OCI-LY1 (cell line): ENCODE measurements at regions not wholly inside any gene's neighbourhood (a gene's known extent, or its start where the extent isn't known, plus 50 kb on each side); places are given as distances from the start of the nearest gene placed in this dataset.
"Not testable (repeated sequence)": the region's sequence is repeated elsewhere in the genome, so short reads cannot be mapped to it uniquely, and the experiment has no call there.

Experiments used
- H2AFZ ChIP-seq: fragments of 200-600 bp; sonication (generic), shearing (Covaris generic); 2 replicates; pipeline ENCODE4 v1.6.0; 2014; ENCODE audit warnings: antibody characterized with exemption, mild to moderate bottlenecking, low read length
- H3F3A ChIP-seq: fragments of 200-600 bp; sonication (generic), shearing (Covaris generic); 2 replicates; pipeline ENCODE4 v1.6.0; 2014; ENCODE audit warnings: mild to moderate bottlenecking, antibody characterized with exemption, low read length, moderate library complexity; ENCODE audit not compliant: insufficient read depth
- H3K27ac ChIP-seq: fragments of 200-600 bp; sonication (generic); 2 replicates; pipeline ENCODE4 v1.5.1; 2014; ENCODE audit warnings: low read length, mixed run types, mild to moderate bottlenecking, low read depth; ENCODE audit not compliant: poor library complexity, severe bottlenecking
- H3K27me3 ChIP-seq: fragments of 200-600 bp; sonication (generic); 2 replicates; pipeline ENCODE4 v1.6.0; 2014; ENCODE audit warnings: antibody characterized with exemption, mild to moderate bottlenecking, low read length, moderate library complexity; ENCODE audit not compliant: insufficient read depth
- H3K36me3 ChIP-seq: fragments of 200-600 bp; sonication (generic); 2 replicates; pipeline ENCODE4 v1.6.1; 2014; ENCODE audit warnings: mild to moderate bottlenecking, antibody characterized with exemption, low read length, moderate library complexity, mixed read lengths; ENCODE audit not compliant: insufficient read depth
- H3K4me1 ChIP-seq: fragments of 200-600 bp; sonication (generic); 2 replicates; pipeline ENCODE4 v1.5.1; 2014; ENCODE audit warnings: mild to moderate bottlenecking, low read length, moderate library complexity; ENCODE audit not compliant: insufficient read depth, severe bottlenecking
- H3K4me2 ChIP-seq: fragments of 200-600 bp; sonication (generic), shearing (Covaris generic); 2 replicates; pipeline ENCODE4 v1.6.1; 2014; ENCODE audit warnings: low read length
- H3K4me3 ChIP-seq: fragments of 200-600 bp; sonication (generic); 2 replicates; pipeline ENCODE4 v1.5.1; 2014; ENCODE audit warnings: low read length, low read depth, mild to moderate bottlenecking, mixed read lengths; ENCODE audit not compliant: poor library complexity, severe bottlenecking
- H3K79me2 ChIP-seq: fragments of 200-600 bp; shearing (Covaris generic); 2 replicates; pipeline ENCODE4 v1.6.1; 2016; ENCODE audit warnings: mixed run types, low read length, mixed read lengths; ENCODE audit not compliant: insufficient read depth
- H3K9ac ChIP-seq: fragments of 200-600 bp; sonication (generic), shearing (Covaris generic); 2 replicates; pipeline ENCODE4 v1.6.1; 2014; ENCODE audit warnings: mild to moderate bottlenecking, low read length, mixed read lengths
- H3K9me2 ChIP-seq: fragments of 200-600 bp; sonication (generic), shearing (Covaris generic); 2 replicates; pipeline ENCODE4 v1.6.1; 2014; ENCODE audit warnings: low read depth, mild to moderate bottlenecking, low read length, mixed read lengths
- H3K9me3 ChIP-seq: fragments of 200-600 bp; shearing (Covaris generic); 2 replicates; pipeline ENCODE4 v1.6.1; 2014; ENCODE audit warnings: low read length, mixed read lengths
- H4K20me1 ChIP-seq: fragments of 200-600 bp; sonication (generic), shearing (Covaris generic); 2 replicates; pipeline ENCODE4 v1.6.0; 2016; ENCODE audit warnings: mild to moderate bottlenecking, low read length; ENCODE audit not compliant: insufficient read depth
- EZH2 ChIP-seq: fragments of 200-600 bp; sonication (generic), shearing (Covaris generic); IDR thresholded peaks from 2 replicates; pipeline ENCODE4 v1.8.0; 2017; ENCODE audit warnings: borderline replicate concordance, mixed run types, mild to moderate bottlenecking, antibody characterized with exemption, low read length, moderate library complexity, mixed read lengths
- TF ChIP-seq, protein P1 (sequence below): fragments of 200-600 bp; sonication (generic), shearing (Covaris generic); IDR thresholded peaks from 2 replicates; pipeline ENCODE4 v1.5.1; 2017; ENCODE audit warnings: mild to moderate bottlenecking, antibody characterized with exemption, low read length, moderate library complexity, mixed read lengths

GRCh38 chr2:203637471-203638167 is 68.8 kb upstream of the CD28 start:
- no peaks in the 10 kb centered on the region for H3F3A ChIP-seq
- no peak overlapping the region for H3K4me3 ChIP-seq
- no peaks in the 10 kb centered on the region for H3K79me2 ChIP-seq
- no peak overlapping the region for H3K27ac ChIP-seq
- TF ChIP-seq, protein P1, sequence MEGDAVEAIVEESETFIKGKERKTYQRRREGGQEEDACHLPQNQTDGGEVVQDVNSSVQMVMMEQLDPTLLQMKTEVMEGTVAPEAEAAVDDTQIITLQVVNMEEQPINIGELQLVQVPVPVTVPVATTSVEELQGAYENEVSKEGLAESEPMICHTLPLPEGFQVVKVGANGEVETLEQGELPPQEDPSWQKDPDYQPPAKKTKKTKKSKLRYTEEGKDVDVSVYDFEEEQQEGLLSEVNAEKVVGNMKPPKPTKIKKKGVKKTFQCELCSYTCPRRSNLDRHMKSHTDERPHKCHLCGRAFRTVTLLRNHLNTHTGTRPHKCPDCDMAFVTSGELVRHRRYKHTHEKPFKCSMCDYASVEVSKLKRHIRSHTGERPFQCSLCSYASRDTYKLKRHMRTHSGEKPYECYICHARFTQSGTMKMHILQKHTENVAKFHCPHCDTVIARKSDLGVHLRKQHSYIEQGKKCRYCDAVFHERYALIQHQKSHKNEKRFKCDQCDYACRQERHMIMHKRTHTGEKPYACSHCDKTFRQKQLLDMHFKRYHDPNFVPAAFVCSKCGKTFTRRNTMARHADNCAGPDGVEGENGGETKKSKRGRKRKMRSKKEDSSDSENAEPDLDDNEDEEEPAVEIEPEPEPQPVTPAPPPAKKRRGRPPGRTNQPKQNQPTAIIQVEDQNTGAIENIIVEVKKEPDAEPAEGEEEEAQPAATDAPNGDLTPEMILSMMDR, result no peak
- no peak for TF ChIP-seq EZH2
- no peaks in the 10 kb centered on the region for H3K9me3 ChIP-seq
- no peak overlapping the region for H3K4me2 ChIP-seq
- H3K36me3 ChIP-seq, result no peaks in the 10 kb centered on the region
- H4K20me1 ChIP-seq, result no peaks in the 10 kb centered on the region
- H3K9me2 ChIP-seq, result no peaks in the 10 kb centered on the region
- no peaks in the 10 kb centered on the region for H3K4me1 ChIP-seq
- H2AFZ ChIP-seq, result no peak overlapping the region
- H3K9ac ChIP-seq, result no peak overlapping the region
- H3K27me3 ChIP-seq, result no peaks in the 10 kb centered on the region

DNA sequence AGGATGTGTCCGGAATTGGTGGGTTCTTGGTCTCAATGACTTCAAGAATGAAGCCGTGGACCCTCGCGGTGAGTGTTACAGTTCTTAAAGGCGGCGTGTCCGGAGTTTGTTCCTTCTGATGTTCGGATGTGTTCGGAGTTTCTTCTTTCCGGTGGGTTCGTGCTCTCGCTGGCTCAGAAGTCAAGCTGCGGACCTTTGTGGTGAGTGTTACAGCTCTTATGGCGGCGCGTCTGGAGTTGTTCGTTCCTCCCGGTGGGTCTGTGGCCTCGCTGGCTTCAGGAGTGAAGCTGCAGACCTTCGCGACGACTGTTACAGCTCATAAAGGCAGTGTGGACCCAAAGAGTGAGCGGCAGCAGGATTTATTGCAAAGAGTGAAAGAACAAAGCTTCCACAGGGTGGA is 64.6 kb upstream of the CD28 start:
- not testable (repeated sequence) for H3K79me2 ChIP-seq, H4K20me1 ChIP-seq, H3K27ac ChIP-seq, H3K9me3 ChIP-seq, H3K4me3 ChIP-seq, H3K36me3 ChIP-seq, H3K9ac ChIP-seq, H3K9me2 ChIP-seq, H3K4me2 ChIP-seq, H2AFZ ChIP-seq, H3K4me1 ChIP-seq, H3F3A ChIP-seq, H3K27me3 ChIP-seq

DNA sequence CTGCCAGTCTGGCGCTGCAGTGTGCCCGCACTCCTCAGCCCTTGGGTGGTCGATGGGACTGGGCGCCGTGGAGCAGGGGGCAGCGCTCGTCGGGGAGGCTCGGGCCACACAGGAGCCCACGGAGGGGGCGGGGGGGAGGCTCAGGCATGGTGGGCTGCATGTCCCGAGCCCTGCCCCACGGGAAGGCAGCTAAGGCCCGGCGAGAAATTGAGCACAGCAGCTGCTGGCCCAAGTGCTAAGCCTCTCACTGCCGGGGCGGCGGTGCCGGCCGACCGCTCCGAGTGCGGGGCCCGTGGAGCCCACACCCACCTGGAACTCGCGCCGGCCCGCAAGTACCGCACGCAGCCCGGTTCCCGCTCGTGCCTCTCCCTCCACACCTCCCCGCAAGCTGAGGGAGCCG is 63.6 kb upstream of the CD28 start:
- not testable (repeated sequence) for H3K27me3 ChIP-seq, H3K79me2 ChIP-seq, H2AFZ ChIP-seq, H3K27ac ChIP-seq, H3K9me2 ChIP-seq, H4K20me1 ChIP-seq, H3K9ac ChIP-seq, H3K4me2 ChIP-seq, H3K4me1 ChIP-seq, H3K9me3 ChIP-seq, H3F3A ChIP-seq, H3K36me3 ChIP-seq, H3K4me3 ChIP-seq

GRCh38 chr2:203645831-203646230 is 60.6 kb upstream of the CD28 start:
- Histone ChIP-seq H3K4me2 (no peak overlapping the region), H3K9me3 (0 out of 2 replicates have a peak, but pooled peaks cover 3% of the 10 kb centered on the region), H3K27ac (no peak overlapping the region), H3K27me3 (no peaks in the 10 kb centered on the region), H3K79me2 (no peaks in the 10 kb centered on the region), H3K9ac (no peak overlapping the region), H4K20me1 (no peaks in the 10 kb centered on the region), H2AFZ (no peak overlapping the region), H3K4me1 (peaks cover 8% of the 10 kb centered on the region), H3K36me3 (no peaks in the 10 kb centered on the region), H3K4me3 (no peak overlapping the region), H3K9me2 (no peaks in the 10 kb centered on the region), H3F3A (no peaks in the 10 kb centered on the region)
- no peak for TF ChIP-seq EZH2
- TF ChIP-seq, protein P1, result no peak
